DOHH2 (cell line): ENCODE measurements at regions not wholly inside any gene's neighbourhood (a gene's known extent, or its start where the extent isn't known, plus 50 kb on each side); places are given as distances from the start of the nearest gene placed in this dataset.

Experiments
- H3F3A ChIP-seq: fragments of 200-600 bp; sonication (generic), shearing (Covaris generic); 2 replicates; pipeline ENCODE4 v1.6.0; 2016; ENCODE audit warnings: antibody characterized with exemption, mild to moderate bottlenecking; ENCODE audit not compliant: control insufficient read depth, insufficient read depth
- H3K27ac ChIP-seq: fragments of 200-600 bp; sonication (generic); 2 replicates; pipeline ENCODE4 v1.5.1; 2014; ENCODE audit warnings: low read depth, mild to moderate bottlenecking, low read length, moderate library complexity
- H3K27me3 ChIP-seq: fragments of 200-600 bp; sonication (generic); 2 replicates; pipeline ENCODE4 v1.6.1; 2014; ENCODE audit warnings: mild to moderate bottlenecking, low read length, mixed read lengths; ENCODE audit not compliant: control insufficient read depth
- H3K36me3 ChIP-seq: fragments of 200-600 bp; sonication (generic); 2 replicates; pipeline ENCODE4 v1.6.1; 2014; ENCODE audit warnings: mild to moderate bottlenecking, low read length, moderate library complexity, mixed read lengths; ENCODE audit not compliant: control insufficient read depth
- H3K4me1 ChIP-seq: fragments of 200-600 bp; sonication (generic); 2 replicates; pipeline ENCODE4 v1.6.1; 2014; ENCODE audit warnings: mild to moderate bottlenecking, low read length, mixed read lengths; ENCODE audit not compliant: control insufficient read depth
- H3K4me2 ChIP-seq: fragments of 200-600 bp; sonication (generic); 2 replicates; pipeline ENCODE4 v1.6.0; 2014; ENCODE audit warnings: mild to moderate bottlenecking, low read length, moderate library complexity
- H3K4me3 ChIP-seq: fragments of 200-600 bp; sonication (generic); 2 replicates; pipeline ENCODE4 v1.5.1; 2014; ENCODE audit warnings: mild to moderate bottlenecking, low read length, mixed read lengths
- H3K79me2 ChIP-seq: fragments of 200-600 bp; sonication (generic); 2 replicates; pipeline ENCODE4 v1.6.1; 2014; ENCODE audit warnings: mild to moderate bottlenecking, low read length, mixed read lengths; ENCODE audit not compliant: control insufficient read depth
- H3K9me2 ChIP-seq: fragments of 200-600 bp; sonication (generic); replicated peaks from 2 replicates; pipeline ENCODE4 v1.6.1; 2014; ENCODE audit warnings: mild to moderate bottlenecking, low read length, mixed read lengths; ENCODE audit not compliant: control insufficient read depth
- H3K9me3 ChIP-seq: fragments of 200-600 bp; sonication (generic); 2 replicates; pipeline ENCODE4 v1.6.1; 2014; ENCODE audit warnings: antibody characterized with exemption, low read length, mixed read lengths; ENCODE audit not compliant: control insufficient read depth, insufficient read depth
- H4K20me1 ChIP-seq: fragments of 200-600 bp; sonication (generic); 2 replicates; pipeline ENCODE4 v1.6.0; 2014; ENCODE audit warnings: low read depth, mild to moderate bottlenecking, antibody characterized with exemption, low read length, moderate library complexity; ENCODE audit not compliant: control insufficient read depth, insufficient read depth
- EZH2phosphoT487 ChIP-seq: fragments of 200-600 bp; sonication (generic); IDR thresholded peaks from 2 replicates; pipeline ENCODE4 v1.6.1; 2017; ENCODE audit warnings: borderline replicate concordance, mild to moderate bottlenecking, antibody characterized with exemption, low read length, moderate library complexity, mixed read lengths
- TF ChIP-seq, protein P1 (sequence below): fragments of 200-600 bp; sonication (generic); IDR thresholded peaks from one replicate; pipeline ENCODE4 v1.5.1; 2014; ENCODE audit warnings: antibody characterized with exemption, mild to moderate bottlenecking, low read depth, low read length; ENCODE audit not compliant: poor library complexity, severe bottlenecking

DNA sequence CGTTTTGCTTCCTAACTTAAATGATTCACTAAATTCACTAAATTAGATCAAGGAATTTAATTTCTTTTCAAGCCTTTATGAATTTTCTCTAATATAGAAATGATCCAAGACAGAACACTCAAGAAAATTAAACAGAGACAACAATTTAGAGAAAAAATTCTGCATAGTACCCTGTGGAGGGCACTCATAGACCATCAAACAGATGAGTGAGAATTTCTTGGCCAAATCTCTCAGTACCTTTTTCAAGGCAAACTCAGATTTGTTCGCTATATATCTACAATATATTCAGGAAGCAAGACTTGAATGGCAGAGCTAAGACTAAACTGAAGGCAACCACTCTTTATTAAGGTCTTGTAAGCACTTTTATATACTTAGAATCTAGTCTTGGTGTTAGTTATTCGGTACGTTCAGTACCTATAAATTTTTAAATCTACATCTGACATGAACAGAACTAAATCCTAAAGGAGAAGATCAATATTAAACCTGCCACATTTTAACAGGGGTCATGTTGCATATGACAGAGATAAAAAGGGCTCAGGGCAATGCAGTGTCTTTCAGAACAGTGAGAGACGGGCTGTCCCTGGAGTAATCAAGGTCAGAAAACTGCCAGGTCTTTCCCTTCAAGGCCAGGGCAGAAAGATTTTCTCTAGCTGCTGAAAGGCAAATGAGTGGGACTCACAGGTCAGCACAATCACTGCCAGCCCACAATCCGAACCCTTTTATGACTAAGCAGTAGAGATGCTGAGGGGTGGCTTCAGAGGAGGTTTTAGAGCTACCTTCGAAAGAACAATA is 118.8 kb upstream of the TMPRSS15 start:
- H3K27ac ChIP-seq = no peak overlapping the region
- no peaks in the 10 kb centered on the region for H3K9me2 ChIP-seq
- H4K20me1 ChIP-seq = no peaks in the 10 kb centered on the region
- no peaks in the 10 kb centered on the region for H3F3A ChIP-seq
- H3K4me3 ChIP-seq = no peak overlapping the region
- H3K27me3 ChIP-seq = no peaks in the 10 kb centered on the region
- H3K36me3 ChIP-seq = no peaks in the 10 kb centered on the region
- H3K4me2 ChIP-seq = no peak overlapping the region
- no peaks in the 10 kb centered on the region for H3K79me2 ChIP-seq
- H3K4me1 ChIP-seq = no peaks in the 10 kb centered on the region
- TF ChIP-seq, protein P1, sequence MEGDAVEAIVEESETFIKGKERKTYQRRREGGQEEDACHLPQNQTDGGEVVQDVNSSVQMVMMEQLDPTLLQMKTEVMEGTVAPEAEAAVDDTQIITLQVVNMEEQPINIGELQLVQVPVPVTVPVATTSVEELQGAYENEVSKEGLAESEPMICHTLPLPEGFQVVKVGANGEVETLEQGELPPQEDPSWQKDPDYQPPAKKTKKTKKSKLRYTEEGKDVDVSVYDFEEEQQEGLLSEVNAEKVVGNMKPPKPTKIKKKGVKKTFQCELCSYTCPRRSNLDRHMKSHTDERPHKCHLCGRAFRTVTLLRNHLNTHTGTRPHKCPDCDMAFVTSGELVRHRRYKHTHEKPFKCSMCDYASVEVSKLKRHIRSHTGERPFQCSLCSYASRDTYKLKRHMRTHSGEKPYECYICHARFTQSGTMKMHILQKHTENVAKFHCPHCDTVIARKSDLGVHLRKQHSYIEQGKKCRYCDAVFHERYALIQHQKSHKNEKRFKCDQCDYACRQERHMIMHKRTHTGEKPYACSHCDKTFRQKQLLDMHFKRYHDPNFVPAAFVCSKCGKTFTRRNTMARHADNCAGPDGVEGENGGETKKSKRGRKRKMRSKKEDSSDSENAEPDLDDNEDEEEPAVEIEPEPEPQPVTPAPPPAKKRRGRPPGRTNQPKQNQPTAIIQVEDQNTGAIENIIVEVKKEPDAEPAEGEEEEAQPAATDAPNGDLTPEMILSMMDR = peak; percentile 12
- no peak for TF ChIP-seq EZH2phosphoT487
- no peaks in the 10 kb centered on the region for H3K9me3 ChIP-seq

DNA sequence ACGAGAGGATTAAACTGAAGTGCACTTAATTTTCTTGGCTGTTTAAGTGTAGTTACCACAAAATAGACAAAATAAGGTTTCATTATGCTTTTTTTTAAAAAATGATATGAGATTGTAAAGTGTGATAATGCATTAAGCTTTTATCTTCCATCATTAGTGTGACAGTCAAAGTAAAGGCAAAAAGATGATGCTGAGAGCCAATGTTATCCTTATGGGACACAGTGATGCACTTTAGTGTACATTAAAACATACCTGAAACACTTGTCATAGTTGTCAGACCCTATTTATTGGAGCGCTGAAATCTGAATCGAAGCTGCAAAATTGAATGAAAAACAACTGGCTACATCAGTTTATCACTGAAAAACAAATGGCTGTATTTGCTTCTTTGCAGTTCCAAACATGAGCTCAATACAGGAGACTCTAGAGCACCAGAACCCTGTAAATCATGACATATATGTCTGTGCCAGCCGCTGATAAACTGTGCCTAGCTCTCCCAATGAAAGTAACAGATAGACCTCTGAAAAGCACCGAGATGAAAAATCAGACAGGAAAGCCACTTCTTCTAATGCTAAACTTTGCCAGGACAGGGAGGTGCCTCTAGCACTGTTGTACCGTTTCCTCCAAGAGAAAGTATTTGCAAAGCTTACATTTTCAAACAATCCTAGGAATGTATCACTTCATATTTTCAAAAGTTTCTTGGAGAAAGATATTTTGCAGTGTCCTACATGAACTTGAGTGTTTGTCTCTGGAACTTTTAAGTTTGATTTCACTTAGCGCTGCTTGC is 120.7 kb upstream of the TMPRSS15 start:
- no peaks in the 10 kb centered on the region for H3K27me3 ChIP-seq
- H3K27ac ChIP-seq = no peak overlapping the region
- H3K4me2 ChIP-seq = no peak overlapping the region
- H3K9me3 ChIP-seq = no peaks in the 10 kb centered on the region
- no peaks in the 10 kb centered on the region for H3F3A ChIP-seq
- no peaks in the 10 kb centered on the region for H3K79me2 ChIP-seq
- H3K36me3 ChIP-seq = no peaks in the 10 kb centered on the region
- no peaks in the 10 kb centered on the region for H4K20me1 ChIP-seq
- H3K4me3 ChIP-seq = no peak overlapping the region
- no peaks in the 10 kb centered on the region for H3K4me1 ChIP-seq
- TF ChIP-seq EZH2phosphoT487 = no peak
- TF ChIP-seq, protein P1 = no peak
- H3K9me2 ChIP-seq = no peaks in the 10 kb centered on the region

DNA sequence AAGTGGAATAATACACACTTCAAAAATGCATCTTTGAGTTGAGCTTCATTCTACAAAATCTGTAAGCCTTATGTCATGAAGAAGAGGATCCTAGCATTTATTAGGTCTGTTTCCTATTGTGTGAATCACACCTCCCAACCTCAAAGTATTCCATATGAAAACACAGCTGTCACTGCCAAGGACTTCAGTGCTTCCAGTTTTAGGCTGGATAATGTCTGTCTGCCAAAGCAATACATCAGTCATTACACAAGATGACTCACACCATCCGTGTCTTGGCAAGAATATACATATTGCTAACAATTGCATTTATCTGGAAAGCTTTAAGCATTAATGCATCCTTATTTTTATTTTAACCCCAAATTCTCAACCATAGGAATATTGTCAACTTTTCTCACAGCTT is 125.7 kb upstream of the TMPRSS15 start:
- H3K9me3 ChIP-seq = no peaks in the 10 kb centered on the region
- H3K4me1 ChIP-seq = no peaks in the 10 kb centered on the region
- no peak overlapping the region for H3K27ac ChIP-seq
- H3K9me2 ChIP-seq = no peaks in the 10 kb centered on the region
- H3K4me2 ChIP-seq = no peak overlapping the region
- H3K4me3 ChIP-seq = no peak overlapping the region
- H4K20me1 ChIP-seq = no peaks in the 10 kb centered on the region
- no peak for TF ChIP-seq EZH2phosphoT487
- TF ChIP-seq, protein P1 = no peak
- H3F3A ChIP-seq = no peaks in the 10 kb centered on the region
- H3K79me2 ChIP-seq = no peaks in the 10 kb centered on the region
- no peaks in the 10 kb centered on the region for H3K27me3 ChIP-seq
- H3K36me3 ChIP-seq = no peaks in the 10 kb centered on the region
